ENCODE measurements at regions not wholly inside any gene's neighbourhood (a gene's known extent, or its start where the extent isn't known, plus 50 kb on each side); places are given as distances from the start of the nearest gene placed in this dataset.

DNA sequence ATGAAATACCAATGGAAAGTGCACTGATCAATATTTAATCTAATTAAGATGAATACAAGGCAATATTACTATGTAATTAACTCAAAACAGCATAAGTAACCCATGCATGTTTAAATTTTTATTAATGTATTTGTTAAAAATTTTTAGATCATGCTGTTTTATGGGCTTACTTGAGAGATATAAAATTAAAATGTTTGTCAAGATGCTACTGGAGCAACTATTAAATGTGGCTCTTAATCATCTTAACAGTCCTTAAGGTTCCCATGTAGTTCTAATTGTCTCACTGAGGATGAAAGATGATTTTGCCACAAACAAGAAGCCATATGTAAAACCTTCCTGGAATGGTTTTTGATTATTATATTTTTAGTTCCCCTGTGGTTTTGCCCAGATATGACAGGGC is 897.1 kb downstream of the KCNMA1 start:
- Histone ChIP-seq H3K27ac (ENCODE audit: low read depth, low read length, poor library complexity, severe bottlenecking) (no peak overlapping the region), H3K36me3 (ENCODE audit: insufficient read depth, low read length, poor library complexity, severe bottlenecking) (no peaks in the 10 kb centered on the region), H3K9me3 (ENCODE audit: low read depth, low read length, poor library complexity, severe bottlenecking) (no peaks in the 10 kb centered on the region), H3K4me1 (ENCODE audit: insufficient read depth, low read length, poor library complexity, severe bottlenecking) (no peaks in the 10 kb centered on the region), H3K4me3 (ENCODE audit: low read depth, low read length, poor library complexity, severe bottlenecking) (no peak overlapping the region), H3K27me3 (replicated peaks; ENCODE audit: insufficient read depth, low read depth, low read length, poor library complexity) (no peaks in the 10 kb centered on the region)
- no peak for TF ChIP-seq EZH2 (IDR thresholded peaks at IDR 0.05; ENCODE audit: borderline replicate concordance, low read depth, low read length, poor library complexity, severe bottlenecking)
- TF ChIP-seq, protein P1, sequence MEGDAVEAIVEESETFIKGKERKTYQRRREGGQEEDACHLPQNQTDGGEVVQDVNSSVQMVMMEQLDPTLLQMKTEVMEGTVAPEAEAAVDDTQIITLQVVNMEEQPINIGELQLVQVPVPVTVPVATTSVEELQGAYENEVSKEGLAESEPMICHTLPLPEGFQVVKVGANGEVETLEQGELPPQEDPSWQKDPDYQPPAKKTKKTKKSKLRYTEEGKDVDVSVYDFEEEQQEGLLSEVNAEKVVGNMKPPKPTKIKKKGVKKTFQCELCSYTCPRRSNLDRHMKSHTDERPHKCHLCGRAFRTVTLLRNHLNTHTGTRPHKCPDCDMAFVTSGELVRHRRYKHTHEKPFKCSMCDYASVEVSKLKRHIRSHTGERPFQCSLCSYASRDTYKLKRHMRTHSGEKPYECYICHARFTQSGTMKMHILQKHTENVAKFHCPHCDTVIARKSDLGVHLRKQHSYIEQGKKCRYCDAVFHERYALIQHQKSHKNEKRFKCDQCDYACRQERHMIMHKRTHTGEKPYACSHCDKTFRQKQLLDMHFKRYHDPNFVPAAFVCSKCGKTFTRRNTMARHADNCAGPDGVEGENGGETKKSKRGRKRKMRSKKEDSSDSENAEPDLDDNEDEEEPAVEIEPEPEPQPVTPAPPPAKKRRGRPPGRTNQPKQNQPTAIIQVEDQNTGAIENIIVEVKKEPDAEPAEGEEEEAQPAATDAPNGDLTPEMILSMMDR (conservative IDR thresholded peaks at IDR 0.05; ENCODE audit: low read depth, low read length), result no peak
- POLR2A ChIA-PET (ENCODE audit: low non-redundant PET), result no interaction called here
- no TSS peak for BruUV-seq (replicated peaks)
- intact Hi-C loops (cut with micrococcal nuclease; ENCODE audit: unreplicated experiment), result no loop called here
- no peak for DNase-seq (ENCODE audit: low spot score)
- CTCF ChIA-PET, result no interaction called here

DNA sequence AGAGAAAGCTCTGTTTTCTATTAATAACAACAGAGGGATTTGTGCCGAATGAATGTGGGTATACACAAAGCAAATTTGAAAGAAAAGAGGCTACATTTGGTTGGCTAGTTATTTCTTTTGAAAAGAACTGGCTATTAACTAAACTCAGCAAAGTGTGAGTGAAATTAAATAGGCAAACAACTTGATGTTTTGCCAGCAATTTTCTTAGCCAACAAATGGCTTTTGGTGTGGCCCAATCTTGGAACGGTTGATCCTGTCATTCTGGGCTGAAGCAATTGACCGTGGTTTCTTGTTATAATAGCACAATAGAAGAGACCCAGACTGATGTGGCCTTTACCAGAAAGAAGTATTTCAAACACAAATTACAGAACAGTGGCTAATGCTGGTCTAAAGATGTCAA is 898.6 kb downstream of the KCNMA1 start:
- no peak for DNase-seq (ENCODE audit: low spot score)
- no peak overlapping the region for H3K27ac ChIP-seq (ENCODE audit: low read depth, low read length, poor library complexity, severe bottlenecking)
- no peaks in the 10 kb centered on the region for H3K27me3 ChIP-seq (replicated peaks; ENCODE audit: insufficient read depth, low read depth, low read length, poor library complexity)
- no peaks in the 10 kb centered on the region for H3K9me3 ChIP-seq (ENCODE audit: low read depth, low read length, poor library complexity, severe bottlenecking)
- ChIA-PET POLR2A (ENCODE audit: low non-redundant PET) (no interaction called here), CTCF (no interaction called here)
- BruUV-seq (replicated peaks), result no TSS peak
- no peak overlapping the region for H3K4me3 ChIP-seq (ENCODE audit: low read depth, low read length, poor library complexity, severe bottlenecking)
- H3K4me1 ChIP-seq (ENCODE audit: insufficient read depth, low read length, poor library complexity, severe bottlenecking), result no peaks in the 10 kb centered on the region
- TF ChIP-seq, protein P1 (conservative IDR thresholded peaks at IDR 0.05; ENCODE audit: low read depth, low read length), result no peak
- TF ChIP-seq EZH2 (IDR thresholded peaks at IDR 0.05; ENCODE audit: borderline replicate concordance, low read depth, low read length, poor library complexity, severe bottlenecking), result no peak
- H3K36me3 ChIP-seq (ENCODE audit: insufficient read depth, low read length, poor library complexity, severe bottlenecking), result no peaks in the 10 kb centered on the region
- intact Hi-C loops (cut with micrococcal nuclease; ENCODE audit: unreplicated experiment), result no loop called here

DNA sequence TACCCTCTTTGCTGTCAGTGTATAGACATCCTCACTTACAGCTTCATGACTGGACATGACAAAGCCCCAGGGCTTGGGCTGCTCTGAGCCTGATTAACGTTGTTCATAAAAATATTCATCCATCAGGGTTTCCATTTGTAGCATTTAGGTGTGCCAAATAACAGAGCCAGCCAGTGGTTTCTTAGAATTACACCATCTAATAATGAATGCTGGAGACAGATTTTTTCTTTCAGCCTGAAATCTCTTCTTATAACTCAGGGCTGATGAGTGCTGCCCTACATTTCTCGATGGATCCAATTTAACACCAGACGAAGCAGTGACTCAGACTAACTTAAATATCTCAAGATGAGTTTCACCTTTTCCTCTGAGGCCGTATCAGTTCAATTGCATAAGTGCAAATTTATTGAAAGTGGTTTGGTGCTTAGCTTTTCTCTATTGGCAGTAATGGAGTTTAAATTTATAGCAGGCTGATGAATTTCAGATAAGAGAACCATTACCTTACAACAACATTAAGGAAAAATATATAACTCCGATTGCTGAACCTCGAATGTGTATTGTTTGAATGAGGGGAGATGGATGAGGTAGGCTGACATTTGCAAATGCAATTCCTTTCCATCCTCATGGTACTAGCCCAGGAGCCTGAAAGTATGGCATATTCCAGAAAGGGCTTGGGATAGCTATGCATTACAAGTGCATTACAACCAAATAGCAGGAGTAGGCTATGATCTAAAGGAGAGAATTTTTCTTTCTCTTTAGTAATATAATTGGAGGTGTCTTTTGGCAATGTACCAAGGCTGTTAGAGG is 900.6 kb downstream of the KCNMA1 start:
- BruUV-seq (replicated peaks), result no TSS peak
- Histone ChIP-seq H3K27me3 (replicated peaks; ENCODE audit: insufficient read depth, low read depth, low read length, poor library complexity) (no peaks in the 10 kb centered on the region), H3K27ac (ENCODE audit: low read depth, low read length, poor library complexity, severe bottlenecking) (no peak overlapping the region), H3K4me1 (ENCODE audit: insufficient read depth, low read length, poor library complexity, severe bottlenecking) (no peaks in the 10 kb centered on the region), H3K9me3 (ENCODE audit: low read depth, low read length, poor library complexity, severe bottlenecking) (no peaks in the 10 kb centered on the region), H3K36me3 (ENCODE audit: insufficient read depth, low read length, poor library complexity, severe bottlenecking) (no peaks in the 10 kb centered on the region), H3K4me3 (ENCODE audit: low read depth, low read length, poor library complexity, severe bottlenecking) (no peak overlapping the region)
- no peak for DNase-seq (ENCODE audit: low spot score)
- TF ChIP-seq EZH2 (IDR thresholded peaks at IDR 0.05; ENCODE audit: borderline replicate concordance, low read depth, low read length, poor library complexity, severe bottlenecking), result no peak
- TF ChIP-seq, protein P1 (conservative IDR thresholded peaks at IDR 0.05; ENCODE audit: low read depth, low read length), result no peak
- intact Hi-C loops (cut with micrococcal nuclease; ENCODE audit: unreplicated experiment), result no loop called here
- ChIA-PET CTCF (no interaction called here), POLR2A (ENCODE audit: low non-redundant PET) (no interaction called here)

All from A673 (cell line).